ENCODE measurements at regions not wholly inside any gene's neighbourhood (a gene's known extent, or its start where the extent isn't known, plus 50 kb on each side); places are given as distances from the start of the nearest gene placed in this dataset.

- DNase-seq, result no peak
Observed at GRCh38 chr5:61744690-61745619, 412.9 kb downstream of the ZSWIM6 start.

GRCh38 chr5:61746831-61747575, 414.9 kb downstream of the ZSWIM6 start:
- DNase-seq, result no peak

- no peak for DNase-seq
Observed at GRCh38 chr5:61748121-61748520, 416.1 kb downstream of the ZSWIM6 start.

GRCh38 chr5:61748651-61749050, 416.6 kb downstream of the ZSWIM6 start:
- no peak for DNase-seq

GRCh38 chr5:61752588-61752987, 420.5 kb downstream of the ZSWIM6 start:
- DNase-seq, result no peak

- no peak for DNase-seq
Observed at GRCh38 chr5:61754792-61755191, 422.7 kb downstream of the ZSWIM6 start.

GRCh38 chr5:61755726-61756222, 423.7 kb downstream of the ZSWIM6 start:
- no peak for DNase-seq

GRCh38 chr5:61758711-61759110, 426.7 kb downstream of the ZSWIM6 start:
- no peak for DNase-seq

- no peak for DNase-seq
Observed at GRCh38 chr5:61765471-61765870, 433.4 kb downstream of the ZSWIM6 start.

- no peak for DNase-seq
Observed at GRCh38 chr5:61766141-61766540, 434.1 kb downstream of the ZSWIM6 start.

- DNase-seq, result no peak
Observed at GRCh38 chr5:61767231-61768080, 435.4 kb downstream of the ZSWIM6 start.

GRCh38 chr5:61768692-61769281, 436.7 kb downstream of the ZSWIM6 start:
- DNase-seq, result no peak

- DNase-seq, result no peak
Observed at GRCh38 chr5:61771062-61771461, 439.0 kb downstream of the ZSWIM6 start.

- DNase-seq, result no peak
Observed at GRCh38 chr5:61771808-61772207, 439.8 kb downstream of the ZSWIM6 start.

- DNase-seq, result no peak
Observed at GRCh38 chr5:61775901-61776300, 443.8 kb downstream of the ZSWIM6 start.

GRCh38 chr5:61777292-61777691, 445.2 kb downstream of the ZSWIM6 start:
- no peak for DNase-seq

GRCh38 chr5:61779743-61780142, 447.7 kb downstream of the ZSWIM6 start:
- no peak for DNase-seq

- DNase-seq, result no peak
Observed at GRCh38 chr5:61783481-61783880, 451.4 kb downstream of the ZSWIM6 start.

GRCh38 chr5:61784341-61784740, 452.3 kb downstream of the ZSWIM6 start:
- no peak for DNase-seq

- no peak for DNase-seq
Observed at GRCh38 chr5:61788548-61788947, 456.5 kb downstream of the ZSWIM6 start.

- DNase-seq, result no peak
Observed at GRCh38 chr5:61790007-61790406, 457.9 kb downstream of the ZSWIM6 start.

GRCh38 chr5:61790678-61791077, 458.6 kb downstream of the ZSWIM6 start:
- no peak for DNase-seq

Data from hippocampal formation (tissue), 2 donors.